Cardiac muscle cell (in vitro differentiated cells and primary cell): ENCODE measurements at regions not wholly inside any gene's neighbourhood (a gene's known extent, or its start where the extent isn't known, plus 50 kb on each side); places are given as distances from the start of the nearest gene placed in this dataset.
A peak's percentile ranks its signal among the peaks of the same experiment; 100 is the strongest.

Experiments used
- DNase-seq, 2 donors: peaks; one replicate each; pipeline versions ENCODE4 v3.0.0 to v3.0.0-alpha.2; 2010 to 2017; ENCODE audit warnings: low read depth in 1 of 2, low spot score in 1 of 2
- H3K27ac ChIP-seq: fragments of 200-600 bp; sonication (generic); 2 replicates; pipeline ENCODE4 v1.5.1; 2016
- H3K27me3 ChIP-seq: fragments of 200-600 bp; sonication (generic); 2 replicates; pipeline ENCODE4 v1.6.0; 2016; ENCODE audit warnings: control low read depth
- H3K36me3 ChIP-seq: fragments of 200-600 bp; sonication (generic); 2 replicates; pipeline ENCODE4 v1.5.1; 2016; ENCODE audit warnings: control low read depth
- H3K4me1 ChIP-seq: fragments of 200-600 bp; sonication (generic); 2 replicates; pipeline ENCODE4 v1.8.1; 2017; ENCODE audit warnings: low read depth, mild to moderate bottlenecking, mixed run types
- H3K4me3 ChIP-seq: fragments of 200-600 bp; sonication (generic); 2 replicates; pipeline ENCODE4 v1.5.1; 2016; ENCODE audit warnings: mild to moderate bottlenecking
- H3K9me3 ChIP-seq: fragments of 200-600 bp; sonication (generic); 2 replicates; pipeline ENCODE4 v1.5.1; 2017; ENCODE audit warnings: low read depth, mild to moderate bottlenecking, control low read depth
- TF ChIP-seq, protein P1 (sequence below): IDR thresholded peaks from 2 replicates; pipeline ENCODE4 v1.5.1; 2012; ENCODE audit warnings: low read depth, mild to moderate bottlenecking, low read length

DNA sequence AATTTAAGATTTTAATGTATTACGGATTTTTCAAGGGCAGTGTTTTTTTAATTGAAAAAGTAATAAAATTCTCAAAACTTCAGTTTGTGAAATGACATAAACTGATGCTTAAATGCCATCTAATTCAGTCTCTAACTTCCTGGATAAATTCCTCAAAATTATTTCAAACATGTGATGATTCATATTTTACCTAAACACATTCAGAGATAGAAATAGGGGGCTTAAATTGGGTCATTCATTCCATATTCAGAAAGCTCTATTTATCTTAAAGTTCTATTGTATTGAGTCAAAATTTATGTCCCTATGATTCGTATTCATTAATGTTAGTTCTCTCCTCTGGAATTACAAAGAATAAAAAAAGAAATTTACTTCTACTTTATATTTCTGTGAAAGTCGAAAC lies 713.6 kb upstream of the CHRM3 start:
- Histone ChIP-seq H3K36me3 (no peaks in the 10 kb centered on the region), H3K27ac (peak overlapping the region; percentile 71), H3K4me3 (no peak overlapping the region), H3K27me3 (no peaks in the 10 kb centered on the region), H3K9me3 (no peaks in the 10 kb centered on the region), H3K4me1 (peaks cover 29% of the 10 kb centered on the region)
- no peak for DNase-seq
- TF ChIP-seq, protein P1, sequence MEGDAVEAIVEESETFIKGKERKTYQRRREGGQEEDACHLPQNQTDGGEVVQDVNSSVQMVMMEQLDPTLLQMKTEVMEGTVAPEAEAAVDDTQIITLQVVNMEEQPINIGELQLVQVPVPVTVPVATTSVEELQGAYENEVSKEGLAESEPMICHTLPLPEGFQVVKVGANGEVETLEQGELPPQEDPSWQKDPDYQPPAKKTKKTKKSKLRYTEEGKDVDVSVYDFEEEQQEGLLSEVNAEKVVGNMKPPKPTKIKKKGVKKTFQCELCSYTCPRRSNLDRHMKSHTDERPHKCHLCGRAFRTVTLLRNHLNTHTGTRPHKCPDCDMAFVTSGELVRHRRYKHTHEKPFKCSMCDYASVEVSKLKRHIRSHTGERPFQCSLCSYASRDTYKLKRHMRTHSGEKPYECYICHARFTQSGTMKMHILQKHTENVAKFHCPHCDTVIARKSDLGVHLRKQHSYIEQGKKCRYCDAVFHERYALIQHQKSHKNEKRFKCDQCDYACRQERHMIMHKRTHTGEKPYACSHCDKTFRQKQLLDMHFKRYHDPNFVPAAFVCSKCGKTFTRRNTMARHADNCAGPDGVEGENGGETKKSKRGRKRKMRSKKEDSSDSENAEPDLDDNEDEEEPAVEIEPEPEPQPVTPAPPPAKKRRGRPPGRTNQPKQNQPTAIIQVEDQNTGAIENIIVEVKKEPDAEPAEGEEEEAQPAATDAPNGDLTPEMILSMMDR: no peak

DNA sequence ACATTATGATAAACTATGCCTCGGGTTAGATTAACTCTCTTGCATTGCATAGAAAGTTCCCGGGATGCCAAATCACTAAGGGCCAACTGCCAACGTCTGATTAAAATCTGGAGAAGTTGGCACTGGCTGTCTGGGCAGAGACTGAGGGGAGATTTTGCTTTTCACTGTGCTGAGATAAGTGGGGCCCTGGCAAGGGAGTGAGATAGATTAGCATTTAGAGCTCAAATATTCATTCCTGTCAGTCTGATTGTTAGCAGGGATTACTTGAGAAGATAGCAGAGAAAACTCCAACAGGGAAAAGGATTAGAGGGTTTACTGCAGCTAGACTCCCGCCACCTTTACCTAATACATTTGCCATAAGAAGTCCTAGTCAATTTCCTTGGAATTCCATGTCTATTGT lies 714.1 kb upstream of the CHRM3 start:
- TF ChIP-seq, protein P1: no peak
- peak in 1 of 2 donors; percentile 58 for DNase-seq

DNA sequence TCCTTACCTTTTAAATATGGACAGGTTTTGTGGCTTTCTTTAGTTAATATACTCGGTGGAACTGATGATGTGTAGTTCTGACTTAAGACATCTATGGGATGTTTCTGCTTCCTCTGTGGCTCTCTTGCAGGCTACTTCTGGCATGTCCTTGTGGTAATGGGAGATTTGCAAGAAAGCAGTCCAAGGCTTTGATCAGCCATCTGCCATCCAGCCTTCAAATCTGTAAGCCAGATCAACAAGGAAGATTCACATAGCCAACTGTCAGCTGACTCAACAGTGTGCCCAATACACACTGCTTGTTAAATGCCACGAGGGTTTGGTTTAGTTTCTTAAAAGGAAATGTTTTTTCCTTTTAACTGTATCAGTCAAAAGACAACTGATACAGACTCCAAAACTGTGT lies 722.2 kb upstream of the CHRM3 start:
- H3K27ac ChIP-seq: no peak overlapping the region
- TF ChIP-seq, protein P1: no peak
- H3K4me3 ChIP-seq: no peak overlapping the region
- H3K9me3 ChIP-seq: no peaks in the 10 kb centered on the region
- DNase-seq: no peak
- H3K27me3 ChIP-seq: no peaks in the 10 kb centered on the region
- no peaks in the 10 kb centered on the region for H3K4me1 ChIP-seq
- H3K36me3 ChIP-seq: no peaks in the 10 kb centered on the region

More for the DNA sequence above, 714.1 kb upstream of the CHRM3 start:
- Histone ChIP-seq H3K9me3 (no peaks in the 10 kb centered on the region), H3K36me3 (no peaks in the 10 kb centered on the region), H3K4me1 (peaks cover 29% of the 10 kb centered on the region), H3K27ac (peak overlapping the region; percentile 71), H3K4me3 (no peak overlapping the region), H3K27me3 (no peaks in the 10 kb centered on the region)

DNA sequence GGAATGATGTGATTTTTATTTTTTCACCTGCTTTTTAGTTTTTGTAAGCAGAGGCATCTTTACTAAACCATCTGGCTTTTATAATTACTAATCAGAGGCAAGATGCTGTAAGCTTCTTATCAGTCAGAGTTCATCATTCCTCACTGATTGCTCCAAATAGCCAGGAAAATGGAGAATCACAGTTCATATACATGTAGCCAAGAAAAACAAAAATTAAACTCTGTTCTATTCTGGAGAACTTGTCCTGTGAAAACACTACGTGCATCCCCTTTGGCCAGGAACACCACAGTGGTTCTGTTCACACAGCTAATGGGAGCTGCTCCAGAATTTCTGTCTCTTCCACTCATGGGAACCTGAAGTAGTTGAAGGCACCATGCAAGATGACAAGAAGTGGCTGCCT lies 725.5 kb upstream of the CHRM3 start:
- Histone ChIP-seq H3K4me3 (no peak overlapping the region), H3K27ac (no peak overlapping the region), H3K4me1 (no peaks in the 10 kb centered on the region), H3K9me3 (no peaks in the 10 kb centered on the region), H3K27me3 (no peaks in the 10 kb centered on the region), H3K36me3 (no peaks in the 10 kb centered on the region)
- DNase-seq: peak in 1 of 2 donors; percentile 44
- TF ChIP-seq, protein P1: no peak

DNA sequence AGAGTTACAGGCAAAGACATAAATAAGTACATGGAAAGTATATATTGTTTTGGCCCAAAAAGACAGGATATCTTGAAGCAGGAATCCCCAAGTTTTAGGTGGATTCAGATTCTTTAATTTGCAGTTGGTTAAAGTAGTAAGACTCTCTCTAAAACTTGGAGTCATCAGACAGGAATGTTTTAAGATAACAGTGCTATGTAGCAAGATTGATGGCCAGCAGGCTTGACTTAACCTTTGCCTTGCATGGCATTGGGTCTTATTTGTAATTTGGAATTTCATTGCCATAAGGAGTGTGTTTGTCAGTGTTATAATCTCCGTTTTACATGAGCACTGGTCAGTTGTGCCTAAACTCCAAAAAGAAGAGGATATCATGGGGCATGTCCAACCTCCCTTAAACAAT lies 727.6 kb upstream of the CHRM3 start:
- no peaks in the 10 kb centered on the region for H3K4me1 ChIP-seq
- no peak overlapping the region for H3K4me3 ChIP-seq
- peak; percentile 28 to 81 for DNase-seq
- no peaks in the 10 kb centered on the region for H3K36me3 ChIP-seq
- H3K27me3 ChIP-seq: no peaks in the 10 kb centered on the region
- TF ChIP-seq, protein P1: no peak
- H3K27ac ChIP-seq: peak overlapping the region; percentile 89
- no peaks in the 10 kb centered on the region for H3K9me3 ChIP-seq
